SK-N-SH treated with all-trans-retinoic acid at 6 μM for 48 hours (cell line): ENCODE measurements at regions not wholly inside any gene's neighbourhood (a gene's known extent, or its start where the extent isn't known, plus 50 kb on each side); places are given as distances from the start of the nearest gene placed in this dataset.

ENCODE experiments used
- OSR1 ChIP-seq: fragments of 250-450 bp; sonication (Bioruptor Pico); IDR thresholded peaks from 2 replicates; pipeline ENCODE4 v1.8.0; 2022; ENCODE audit warnings: moderate library complexity, mild to moderate bottlenecking, inconsistent platforms
- ZNF8 ChIP-seq: fragments of 450-650 bp; formaldehyde crosslinking; IDR thresholded peaks from 2 replicates; pipeline ENCODE4 v1.5.0; 2020; ENCODE audit warnings: mild to moderate bottlenecking, moderate library complexity

GRCh38 chr2:224263571-224264043 is 138.3 kb downstream of the FAM124B start:
- TF ChIP-seq OSR1 (CRISPR knock-in tag) (no peak), ZNF8 (CRISPR knock-in tag) (no peak)
